ENCODE measurements at regions not wholly inside any gene's neighbourhood (a gene's known extent, or its start where the extent isn't known, plus 50 kb on each side); places are given as distances from the start of the nearest gene placed in this dataset.

GRCh38 chr3:153089620-153090019 is 72.4 kb upstream of the RAP2B start:
- TF ChIP-seq POLR2A (IDR thresholded peaks at IDR 0.05) (no peak), CTCF (IDR thresholded peaks at IDR 0.05) (no peak)
